Myocyte (in vitro differentiated cells): ENCODE measurements at regions not wholly inside any gene's neighbourhood (a gene's known extent, or its start where the extent isn't known, plus 50 kb on each side); places are given as distances from the start of the nearest gene placed in this dataset.

Experiments used
- DNase-seq: peaks from one replicate; pipeline ENCODE4 v3.0.0-alpha.2; 2012; ENCODE audit warnings: low read depth

DNA sequence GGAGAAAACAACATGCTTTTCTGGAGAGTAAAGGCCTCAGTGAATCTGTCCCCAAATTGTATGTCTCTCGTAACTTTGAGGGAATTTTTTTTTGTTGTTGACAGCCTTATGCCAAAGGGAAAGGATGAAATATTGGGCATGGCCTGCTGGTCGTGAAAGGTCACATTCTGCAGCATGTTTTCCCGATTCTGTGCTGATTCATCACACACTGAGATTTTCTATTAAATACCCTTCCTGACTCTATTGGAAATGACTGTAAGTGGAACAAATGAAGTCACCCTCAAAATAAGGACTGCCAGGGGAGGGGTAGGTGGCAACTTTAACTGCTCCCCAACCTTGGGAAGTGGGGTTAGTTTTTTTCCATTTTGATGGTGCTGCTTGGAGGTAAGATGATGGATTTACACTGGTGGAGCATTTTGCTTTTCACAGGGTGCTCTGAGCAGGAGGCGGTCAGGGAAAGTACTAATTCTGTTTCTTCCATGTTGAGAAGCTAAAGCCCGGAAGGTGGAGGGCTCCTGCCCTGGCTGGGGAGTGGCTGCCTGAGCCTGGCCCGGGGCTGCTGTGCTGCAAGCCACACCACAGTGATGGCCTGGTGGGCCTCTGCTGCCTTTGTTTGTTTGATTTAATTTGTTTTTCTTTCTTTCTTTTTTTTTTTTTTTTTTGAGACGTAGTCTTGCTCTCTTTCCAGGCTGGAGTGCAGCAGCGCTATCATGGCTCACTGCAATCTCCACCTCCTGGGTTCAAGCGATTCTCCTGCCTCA lies 116.8 kb upstream of the SPATA13 start:
- DNase-seq = no peak

DNA sequence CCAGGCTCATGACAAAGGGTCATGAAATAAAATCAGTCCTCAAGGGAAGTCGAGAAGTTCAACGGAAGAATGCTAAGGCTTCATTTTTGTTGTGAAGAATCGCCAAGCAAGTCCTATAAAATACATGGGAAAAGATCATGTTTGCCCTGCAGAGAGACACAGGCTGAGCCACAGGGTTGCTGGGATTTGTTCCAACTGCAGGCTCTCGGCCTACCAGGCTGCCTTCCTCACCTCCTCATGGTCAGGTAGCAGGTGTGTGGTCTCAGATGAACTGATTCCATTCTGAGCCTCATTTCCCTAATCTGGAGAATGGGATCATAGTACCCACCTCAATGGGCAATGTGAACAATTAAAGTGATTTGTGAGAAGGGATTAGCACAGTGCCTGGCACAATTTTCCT lies 114.9 kb upstream of the SPATA13 start:
- no peak for DNase-seq

DNA sequence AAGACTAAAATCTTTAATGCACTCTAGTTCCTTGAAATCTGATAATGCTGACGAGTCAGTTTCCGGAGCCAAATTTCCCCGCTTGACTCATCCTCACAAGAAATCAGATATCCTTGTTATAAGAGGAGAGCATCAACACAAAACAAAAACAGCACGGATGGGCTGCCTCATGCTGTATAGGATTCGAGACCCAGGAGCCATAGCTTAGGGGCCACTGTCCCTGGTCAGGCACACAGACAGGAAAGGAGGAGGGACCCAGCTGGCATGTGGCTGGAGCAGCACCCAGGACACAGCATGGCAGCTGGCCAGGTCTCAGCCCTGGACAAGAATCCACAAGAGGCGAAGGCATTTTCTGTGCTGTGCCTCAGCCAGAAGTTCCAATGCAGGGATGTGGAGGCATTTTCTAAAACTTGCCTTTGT lies 110.2 kb upstream of the SPATA13 start:
- DNase-seq = peak; percentile 88

DNA sequence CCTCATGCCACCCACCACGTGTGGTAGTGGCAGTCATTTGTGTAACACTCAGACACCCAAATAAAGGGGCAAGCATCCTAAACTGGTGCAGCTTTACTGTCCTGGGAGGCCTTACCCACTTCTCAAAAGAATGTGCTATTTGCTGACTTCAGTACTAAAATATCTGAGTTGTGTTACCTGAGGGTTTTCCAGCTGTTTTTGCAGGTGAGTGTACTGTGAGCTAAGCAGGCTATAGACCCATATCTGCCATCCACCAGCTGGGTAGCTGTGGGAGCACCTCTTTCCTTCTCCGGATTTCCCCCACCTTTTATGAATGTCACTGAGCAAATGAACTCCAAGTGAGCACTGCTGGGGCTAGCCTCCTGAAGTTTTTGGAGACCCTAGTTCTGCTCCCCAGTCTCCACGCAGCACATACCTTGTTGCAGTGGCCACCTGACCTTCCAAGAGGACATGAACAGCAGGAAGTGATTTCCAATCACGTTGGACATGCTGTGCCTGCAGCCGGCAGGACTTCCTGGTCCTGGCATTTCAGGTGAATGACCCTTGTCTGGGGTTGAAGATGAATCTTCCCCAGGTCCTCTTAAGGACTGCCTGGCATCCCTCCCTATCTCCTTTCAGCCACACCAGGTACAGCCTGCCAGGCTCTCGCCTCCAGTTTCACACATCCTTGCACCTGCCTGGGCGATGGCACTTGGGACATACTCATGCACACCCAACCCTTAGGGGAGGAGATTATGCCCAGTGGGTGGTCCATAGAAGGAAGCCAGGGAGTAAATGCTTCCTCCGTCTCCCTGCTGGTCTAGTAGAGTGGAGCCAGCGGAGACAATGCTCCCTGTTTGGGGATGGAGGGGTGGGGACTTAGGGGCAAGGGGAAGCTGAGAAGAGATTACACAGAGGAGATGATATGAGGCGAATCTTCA lies 109.5 kb upstream of the SPATA13 start:
- DNase-seq = no peak

DNA sequence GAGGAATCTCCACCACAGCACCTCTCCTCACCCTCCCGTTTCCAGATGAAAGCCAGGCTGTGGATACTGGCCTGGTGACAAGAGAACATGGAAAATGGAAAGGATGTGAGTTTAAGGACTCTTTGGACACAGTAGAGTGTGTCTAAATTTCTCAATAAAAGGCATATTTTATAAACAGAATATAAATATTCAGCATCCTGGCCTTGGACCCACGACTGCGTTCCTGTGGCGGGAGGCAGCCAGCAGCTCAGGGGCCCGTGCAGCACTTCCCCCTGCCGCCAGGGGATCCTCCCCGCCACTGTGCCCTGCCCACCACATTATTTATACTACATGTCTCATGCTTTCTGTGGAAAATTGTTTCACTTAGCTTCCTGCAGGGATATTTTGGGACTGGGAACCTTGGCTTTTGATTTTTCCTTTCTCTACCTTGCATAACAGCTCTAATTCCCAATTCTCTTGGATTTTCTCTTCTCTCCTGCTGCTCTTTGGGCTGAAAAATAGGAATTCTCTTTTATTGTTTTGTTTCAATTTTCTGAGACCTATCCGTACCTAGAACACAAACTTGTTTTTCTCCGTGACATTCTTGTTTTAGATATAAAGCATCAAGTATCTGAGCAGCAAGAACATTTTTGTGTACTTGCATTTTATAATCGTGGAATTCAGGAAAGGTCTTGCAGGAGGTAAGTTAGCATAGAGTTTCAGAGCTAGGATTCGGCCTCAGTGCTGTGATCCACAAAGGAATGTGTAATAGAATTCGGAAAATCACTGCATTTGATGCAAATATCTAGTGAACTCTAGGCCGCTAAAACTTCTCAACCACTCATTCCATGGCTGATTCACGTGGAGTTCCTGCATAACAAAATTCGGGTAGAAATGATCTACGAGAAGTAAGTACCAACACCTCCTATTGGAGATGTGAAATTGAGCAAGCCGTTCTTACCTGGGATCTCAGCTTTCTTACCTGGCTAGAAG lies 107.7 kb upstream of the SPATA13 start:
- no peak for DNase-seq

DNA sequence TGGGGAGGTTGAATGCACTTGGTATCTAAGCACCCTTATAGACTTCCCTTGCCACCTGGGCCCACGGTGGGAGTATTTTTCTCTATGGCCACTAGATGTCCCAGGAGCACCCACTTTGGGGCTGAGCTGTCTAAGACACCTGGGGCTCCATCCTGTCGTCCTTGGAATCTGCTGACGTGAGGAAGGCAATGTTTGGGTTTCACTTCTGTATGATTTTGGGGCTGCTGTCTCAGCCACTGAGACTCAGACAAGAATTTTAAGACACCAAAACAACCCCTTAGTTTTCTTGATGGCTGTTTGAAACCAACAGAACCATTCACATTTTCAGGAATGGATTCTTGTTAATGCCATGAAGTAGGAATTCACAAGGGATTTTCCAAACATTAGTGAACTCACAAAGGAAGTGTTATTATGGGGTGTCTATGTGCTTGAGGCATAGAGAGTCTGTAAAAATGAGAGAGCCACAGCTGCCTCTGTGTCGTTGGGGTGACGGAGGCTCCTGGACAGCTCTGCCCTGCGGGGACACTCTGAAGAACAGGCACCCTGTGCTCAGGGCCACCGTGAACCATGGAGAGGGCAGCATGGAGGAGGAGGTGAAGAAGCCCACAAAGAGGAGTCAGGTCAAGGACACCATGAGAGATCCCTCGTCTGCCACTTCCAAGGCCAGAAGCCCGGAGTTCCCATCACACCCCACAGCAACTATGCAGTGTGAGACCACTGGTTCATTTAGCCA lies 106.8 kb upstream of the SPATA13 start:
- peak; percentile 74 for DNase-seq

DNA sequence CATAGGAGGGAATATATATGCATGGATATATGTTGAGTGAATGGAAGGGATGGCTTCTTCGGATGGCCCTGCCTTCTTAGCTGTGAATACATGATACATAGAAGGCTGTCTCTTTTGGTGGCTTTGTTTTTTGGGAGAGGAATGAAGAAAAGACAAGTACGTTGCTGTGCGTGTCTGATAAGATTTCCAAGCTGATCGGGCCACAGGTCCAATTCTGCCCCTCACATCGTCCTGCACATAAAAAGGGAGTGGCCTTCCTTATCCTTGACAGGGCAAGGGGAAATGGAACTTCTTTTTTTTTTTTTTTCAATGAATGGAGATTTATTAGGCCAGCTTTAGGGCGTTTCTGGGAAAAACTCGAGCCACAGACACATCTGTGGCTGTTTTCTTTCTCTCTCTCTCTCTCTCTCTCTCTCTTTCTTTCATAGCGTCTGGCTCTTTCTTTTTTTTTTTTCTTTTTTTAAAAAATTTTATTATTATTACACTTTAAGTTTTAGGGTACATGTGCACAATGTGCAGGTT lies 103.8 kb upstream of the SPATA13 start:
- DNase-seq = no peak

DNA sequence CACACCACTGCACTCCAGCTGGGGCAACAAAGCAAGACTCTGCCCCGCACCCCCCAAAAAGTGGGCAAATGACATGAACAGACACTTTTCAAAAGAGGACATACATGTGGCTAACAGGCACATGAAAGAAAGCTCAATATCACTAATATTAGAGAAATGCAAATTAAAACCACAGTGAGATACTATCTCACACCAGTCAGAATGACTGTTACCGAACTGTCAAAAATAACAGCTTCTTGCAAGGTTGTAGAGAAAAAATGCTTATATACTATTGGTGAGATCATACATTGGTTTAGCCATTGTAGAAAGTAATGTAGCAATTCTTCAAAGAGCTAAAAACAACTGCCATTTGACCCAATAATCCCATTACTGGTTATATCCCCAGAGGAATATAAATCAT lies 99.5 kb upstream of the SPATA13 start:
- no peak for DNase-seq

DNA sequence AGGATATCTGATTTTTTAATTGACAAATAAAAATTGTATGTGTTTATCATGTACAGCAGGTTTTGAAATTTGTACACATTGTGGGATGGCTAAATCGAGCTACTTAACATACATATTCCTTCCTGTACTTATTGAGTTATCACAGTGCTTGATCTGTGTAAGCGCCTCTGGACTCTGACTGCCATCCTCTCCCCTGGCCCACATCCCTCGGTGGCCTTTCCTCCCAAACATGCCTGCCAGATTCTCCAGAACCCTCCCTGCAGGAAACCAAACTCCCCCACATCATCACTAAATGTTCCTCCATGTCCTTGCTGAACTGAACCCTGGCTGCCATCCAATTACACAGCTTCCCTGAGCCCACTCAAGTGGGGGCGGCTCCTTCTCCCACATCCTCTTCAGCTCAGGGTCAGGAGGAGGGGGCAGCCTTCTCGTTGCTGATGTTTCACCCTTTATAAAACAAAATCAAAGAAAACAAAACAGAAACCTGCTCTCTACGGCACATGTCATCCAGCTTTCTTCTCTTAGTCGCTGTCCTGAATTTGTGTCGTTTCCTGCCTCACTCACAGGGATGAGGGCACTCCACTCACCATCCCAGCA lies 97.1 kb upstream of the SPATA13 start:
- DNase-seq = no peak

DNA sequence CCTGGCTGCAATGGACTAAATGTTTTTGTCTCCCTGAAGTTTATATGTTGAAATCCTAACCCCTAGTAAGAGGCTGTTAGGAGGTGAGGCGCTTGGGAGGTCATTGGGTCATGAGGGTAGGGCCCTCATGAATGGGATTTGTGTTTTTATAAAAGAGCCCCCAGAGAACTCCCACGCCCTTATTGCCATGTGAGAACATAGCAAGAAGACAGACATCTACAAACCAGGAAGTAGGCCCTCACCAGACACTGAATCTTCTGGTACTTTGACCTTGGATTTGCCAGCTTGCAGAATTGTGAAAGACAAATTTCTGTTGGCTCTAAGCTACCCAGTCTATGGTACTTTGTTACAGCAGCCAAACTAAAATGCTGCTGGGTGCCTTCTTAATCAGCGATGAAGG lies 96.1 kb upstream of the SPATA13 start:
- DNase-seq = no peak

DNA sequence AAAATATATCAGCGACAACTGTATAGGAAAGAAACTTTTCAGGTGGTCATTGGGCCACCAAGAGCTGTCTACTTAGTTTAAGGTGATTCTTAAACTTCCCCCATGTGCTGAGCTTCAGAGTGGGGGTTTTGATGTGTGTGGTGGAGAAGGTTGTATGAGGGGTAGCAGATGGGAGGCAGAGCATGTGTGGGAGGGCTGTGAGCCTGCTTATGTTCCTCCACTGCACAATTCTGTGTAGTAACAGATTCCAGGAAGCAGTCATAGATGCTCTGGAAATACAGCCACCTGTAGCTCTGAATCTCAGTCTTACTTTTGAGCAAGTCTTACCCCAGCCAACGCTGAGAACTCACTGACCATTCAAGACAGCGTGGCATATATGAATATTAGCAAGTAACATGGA lies 95.3 kb upstream of the SPATA13 start:
- no peak for DNase-seq

DNA sequence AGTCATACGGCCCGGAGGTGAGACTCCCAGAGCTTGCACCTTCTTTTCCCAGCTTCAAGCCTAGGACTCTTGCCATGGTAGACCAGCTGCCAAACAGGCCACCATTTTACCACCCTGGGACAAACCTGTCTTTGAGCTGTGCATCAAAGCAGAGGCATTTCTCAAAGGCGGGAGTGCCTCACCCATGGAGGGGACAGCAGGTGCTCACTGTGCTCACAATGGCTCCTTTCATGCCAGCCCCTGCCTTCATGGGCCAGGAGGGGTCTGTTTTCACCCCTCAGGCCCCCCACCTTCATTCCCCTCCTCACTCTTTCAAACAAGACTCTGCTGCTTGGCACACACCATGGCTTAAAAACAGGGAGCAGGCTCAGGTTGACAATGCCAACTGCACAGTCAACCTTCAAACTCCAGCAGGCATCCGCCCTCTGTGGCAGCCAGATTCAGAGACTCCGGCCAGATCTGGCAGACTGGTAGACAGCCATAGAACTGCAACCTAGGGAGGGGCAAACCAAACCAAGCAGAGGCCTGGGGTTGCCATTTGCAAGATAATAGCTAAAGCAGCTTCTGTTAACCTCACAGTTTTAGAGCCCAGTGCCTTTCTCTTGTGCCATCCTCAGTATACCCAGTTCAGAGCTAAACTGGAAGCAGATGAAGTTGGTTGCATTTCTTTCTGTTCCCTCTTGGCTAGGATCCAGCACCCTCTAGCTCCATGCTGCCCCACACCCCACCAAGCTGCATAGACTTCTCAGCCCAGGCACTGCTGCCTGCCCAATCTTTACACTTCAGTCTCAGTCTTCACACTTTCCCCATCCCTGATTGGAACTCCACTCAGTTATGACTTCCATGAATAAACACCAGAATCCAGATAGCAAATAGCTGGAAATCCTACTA lies 93.9 kb upstream of the SPATA13 start:
- DNase-seq = no peak

DNA sequence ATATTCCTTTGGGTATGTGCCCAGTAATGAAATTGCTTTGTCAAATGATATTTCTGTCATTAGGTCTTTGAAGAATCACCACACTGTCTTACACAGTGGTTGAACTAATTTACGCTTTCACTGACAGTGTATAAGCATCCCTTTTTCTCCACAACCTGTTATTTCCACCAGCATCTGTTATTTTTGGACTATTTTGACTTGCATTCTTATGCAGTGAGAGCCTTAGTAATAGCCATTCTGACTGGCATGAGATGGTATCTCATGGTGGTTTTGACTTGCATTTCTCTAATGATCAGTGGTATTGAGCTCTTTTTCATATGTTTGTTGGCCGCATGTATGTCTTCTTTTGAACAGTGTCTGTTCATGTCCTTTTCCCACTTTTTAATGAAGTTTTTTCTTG lies 92.0 kb upstream of the SPATA13 start:
- DNase-seq = peak; percentile 69

DNA sequence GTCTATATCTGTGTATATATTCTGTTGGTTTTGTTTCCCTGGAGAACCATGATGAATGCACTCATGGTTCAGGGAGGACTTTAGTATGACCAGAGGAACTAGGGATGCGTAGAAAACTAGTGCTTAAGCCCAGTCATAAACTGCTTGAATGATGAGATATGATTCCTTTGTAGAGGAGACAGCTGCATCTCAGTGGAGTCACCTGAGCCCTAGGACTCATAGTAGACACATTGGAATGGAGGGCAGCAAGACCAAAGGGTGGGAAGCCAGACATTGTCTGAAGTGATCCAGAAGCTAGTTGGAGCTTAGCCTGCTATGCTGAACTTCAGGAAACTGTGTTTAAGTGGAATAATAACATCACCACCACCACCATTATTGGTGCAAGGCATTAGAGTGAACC lies 89.5 kb upstream of the SPATA13 start:
- peak; percentile 72 for DNase-seq

DNA sequence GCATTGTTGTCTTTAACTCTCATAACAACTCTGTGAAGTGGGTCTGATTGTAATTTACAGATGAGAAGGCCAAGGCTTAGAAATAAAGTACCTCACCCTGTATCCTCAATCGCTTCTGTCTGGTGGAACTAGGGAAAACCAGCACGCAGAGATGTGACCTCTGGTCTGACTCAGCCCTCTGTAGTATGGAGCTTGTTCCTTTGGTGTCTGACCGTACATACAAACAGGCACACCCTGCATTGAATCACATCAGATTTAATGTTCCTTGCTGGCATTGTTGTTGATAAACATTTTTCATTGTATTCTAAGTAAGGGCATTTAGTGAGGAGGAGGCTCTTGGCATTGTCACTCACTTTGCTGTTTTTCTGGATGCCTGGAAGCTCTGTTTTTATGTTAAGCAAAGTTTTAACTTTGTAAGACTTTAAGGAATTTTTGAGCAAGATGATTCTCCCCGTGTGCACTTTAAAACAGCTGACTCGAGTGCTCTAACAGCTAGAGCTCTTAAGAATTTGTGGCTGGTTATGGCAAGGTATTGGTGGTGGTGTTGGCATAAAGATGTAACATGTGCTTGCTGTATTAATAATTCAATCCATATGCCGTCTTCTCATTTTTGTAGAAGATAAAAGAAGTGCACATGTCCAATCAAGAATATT lies 89.0 kb upstream of the SPATA13 start:
- DNase-seq = peak; percentile 57

DNA sequence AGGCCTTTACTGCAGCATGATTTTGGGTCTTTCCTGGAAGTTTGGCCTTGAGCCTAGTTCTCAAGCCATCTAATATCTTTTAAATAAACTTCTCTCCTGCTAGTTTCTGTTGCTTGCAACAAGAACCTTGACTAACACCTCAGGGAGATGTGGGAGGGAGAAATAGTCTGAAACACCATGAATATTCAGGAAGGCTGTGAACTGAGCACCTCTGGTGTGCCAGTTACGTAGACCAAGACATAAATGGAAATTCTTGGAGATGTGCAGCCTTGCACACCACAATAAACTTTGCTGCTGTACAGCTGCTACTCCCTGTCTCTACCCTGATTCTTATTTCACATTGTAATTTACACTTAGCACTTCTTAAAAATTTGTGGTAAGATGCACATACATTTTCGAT lies 86.9 kb upstream of the SPATA13 start:
- DNase-seq = no peak

DNA sequence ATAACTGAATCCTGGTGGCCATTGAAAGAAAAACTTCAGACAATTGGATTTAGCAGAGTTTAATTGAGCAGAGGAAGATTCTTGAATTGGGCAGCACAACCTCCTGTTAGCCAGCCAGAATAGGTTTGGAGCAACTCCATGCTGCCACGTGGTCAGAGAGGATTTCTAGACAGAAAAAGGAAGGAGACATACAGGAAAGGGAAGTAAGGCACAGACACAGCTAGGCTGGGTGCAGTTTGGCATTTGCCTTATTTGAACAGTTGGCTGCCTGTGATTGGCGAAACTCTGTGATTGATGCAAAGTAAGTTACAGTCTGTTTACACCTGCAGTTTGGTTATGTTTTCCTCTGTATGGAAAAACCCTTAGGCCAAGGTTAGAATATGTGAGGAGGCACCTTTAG lies 85.8 kb upstream of the SPATA13 start:
- no peak for DNase-seq
